ENCODE measurements at regions not wholly inside any gene's neighbourhood (a gene's known extent, or its start where the extent isn't known, plus 50 kb on each side); places are given as distances from the start of the nearest gene placed in this dataset.

DNA sequence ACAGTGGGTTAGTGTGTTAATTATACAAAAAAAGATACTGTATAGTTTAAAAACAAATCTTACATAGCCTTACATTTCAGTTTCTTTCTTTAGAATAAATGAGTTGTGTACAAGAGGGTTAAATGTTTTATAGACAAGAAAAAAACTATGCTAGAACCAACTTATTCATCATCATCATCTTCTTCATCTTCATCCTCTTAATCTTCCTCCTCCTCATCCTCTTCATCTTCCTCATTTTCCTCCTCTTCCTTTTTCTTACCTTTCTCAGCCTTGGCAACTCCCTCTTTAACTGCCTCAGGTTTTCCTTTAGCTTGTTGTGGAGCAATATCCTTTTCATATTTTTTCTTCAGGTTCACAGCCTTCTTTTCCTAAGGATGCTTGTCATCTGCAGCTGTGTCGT is 53.7 kb downstream of the RPS12 start:
- Histone ChIP-seq H3K27me3 (replicated peaks; ENCODE audit: insufficient read depth, low read length) (peaks cover 57% of the 10 kb centered on the region), H2AFZ (ENCODE audit: low read length) (no peak overlapping the region), H3K9me2 (replicated peaks; ENCODE audit: insufficient read depth, low read length) (no peaks in the 10 kb centered on the region), H4K20me1 (ENCODE audit: insufficient read depth, low read length) (no peaks in the 10 kb centered on the region), H3K27ac (ENCODE audit: low read length) (no peak overlapping the region), H3K9ac (ENCODE audit: low read length) (no peak overlapping the region), H3K9me3 (replicated peaks; ENCODE audit: insufficient read depth, low read length) (no peaks in the 10 kb centered on the region), H3K79me2 (ENCODE audit: low read length) (no peaks in the 10 kb centered on the region), H3K4me2 (ENCODE audit: low read depth, low read length) (no peak overlapping the region), H3F3A (ENCODE audit: insufficient read depth, low read length) (no peaks in the 10 kb centered on the region), H3K4me1 (ENCODE audit: low read length) (no peaks in the 10 kb centered on the region), H3K4me3 (ENCODE audit: low read length) (no peak overlapping the region), H3K36me3 (replicated peaks; ENCODE audit: insufficient read depth, low read length) (no peaks in the 10 kb centered on the region)
- no peak for TF ChIP-seq EZH2phosphoT487 (IDR thresholded peaks at IDR 0.05; ENCODE audit: low read length)
- TF ChIP-seq EZH2 (optimal IDR thresholded peaks at IDR 0.05; ENCODE audit: low read depth, low read length), result no peak
- TF ChIP-seq, protein P1, sequence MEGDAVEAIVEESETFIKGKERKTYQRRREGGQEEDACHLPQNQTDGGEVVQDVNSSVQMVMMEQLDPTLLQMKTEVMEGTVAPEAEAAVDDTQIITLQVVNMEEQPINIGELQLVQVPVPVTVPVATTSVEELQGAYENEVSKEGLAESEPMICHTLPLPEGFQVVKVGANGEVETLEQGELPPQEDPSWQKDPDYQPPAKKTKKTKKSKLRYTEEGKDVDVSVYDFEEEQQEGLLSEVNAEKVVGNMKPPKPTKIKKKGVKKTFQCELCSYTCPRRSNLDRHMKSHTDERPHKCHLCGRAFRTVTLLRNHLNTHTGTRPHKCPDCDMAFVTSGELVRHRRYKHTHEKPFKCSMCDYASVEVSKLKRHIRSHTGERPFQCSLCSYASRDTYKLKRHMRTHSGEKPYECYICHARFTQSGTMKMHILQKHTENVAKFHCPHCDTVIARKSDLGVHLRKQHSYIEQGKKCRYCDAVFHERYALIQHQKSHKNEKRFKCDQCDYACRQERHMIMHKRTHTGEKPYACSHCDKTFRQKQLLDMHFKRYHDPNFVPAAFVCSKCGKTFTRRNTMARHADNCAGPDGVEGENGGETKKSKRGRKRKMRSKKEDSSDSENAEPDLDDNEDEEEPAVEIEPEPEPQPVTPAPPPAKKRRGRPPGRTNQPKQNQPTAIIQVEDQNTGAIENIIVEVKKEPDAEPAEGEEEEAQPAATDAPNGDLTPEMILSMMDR (IDR thresholded peaks at IDR 0.05; ENCODE audit: low read length), result no peak
- no peak for DNase-seq

DNA sequence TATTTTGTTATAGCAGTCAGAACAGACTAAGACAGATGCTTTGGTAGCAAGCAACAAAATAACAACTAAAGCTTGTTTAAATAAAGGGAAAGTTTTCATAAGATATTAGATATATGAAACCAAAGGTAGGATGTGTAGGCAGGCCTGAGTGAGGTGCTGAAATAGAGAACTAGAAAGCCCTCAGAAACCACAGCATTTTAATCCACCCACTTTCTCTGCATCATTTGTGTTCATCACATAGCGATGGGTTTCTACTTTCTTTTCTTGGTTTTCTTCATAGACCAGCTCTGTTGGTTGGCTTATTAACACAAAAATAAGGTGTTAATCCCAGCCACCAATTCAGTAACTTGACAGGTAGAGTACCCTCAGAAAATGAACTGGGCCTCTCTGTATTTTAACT is 58.6 kb downstream of the RPS12 start:
- H3K4me2 ChIP-seq (ENCODE audit: low read depth, low read length), result no peak overlapping the region
- no peaks in the 10 kb centered on the region for H3K4me1 ChIP-seq (ENCODE audit: low read length)
- H3F3A ChIP-seq (ENCODE audit: insufficient read depth, low read length), result no peaks in the 10 kb centered on the region
- no peaks in the 10 kb centered on the region for H4K20me1 ChIP-seq (ENCODE audit: insufficient read depth, low read length)
- no peaks in the 10 kb centered on the region for H3K36me3 ChIP-seq (replicated peaks; ENCODE audit: insufficient read depth, low read length)
- H3K9me2 ChIP-seq (replicated peaks; ENCODE audit: insufficient read depth, low read length), result no peaks in the 10 kb centered on the region
- H3K9ac ChIP-seq (ENCODE audit: low read length), result no peak overlapping the region
- no peak overlapping the region for H3K4me3 ChIP-seq (ENCODE audit: low read length)
- no peaks in the 10 kb centered on the region for H3K9me3 ChIP-seq (replicated peaks; ENCODE audit: insufficient read depth, low read length)
- no peaks in the 10 kb centered on the region for H3K79me2 ChIP-seq (ENCODE audit: low read length)
- no peak overlapping the region for H3K27ac ChIP-seq (ENCODE audit: low read length)
- peaks cover 73% of the 10 kb centered on the region for H3K27me3 ChIP-seq (replicated peaks; ENCODE audit: insufficient read depth, low read length)
- DNase-seq, result peak; percentile 60
- TF ChIP-seq EZH2 (optimal IDR thresholded peaks at IDR 0.05; ENCODE audit: low read depth, low read length), result no peak
- peak; percentile 95 for TF ChIP-seq EZH2phosphoT487 (IDR thresholded peaks at IDR 0.05; ENCODE audit: low read length)
- TF ChIP-seq, protein P1 (IDR thresholded peaks at IDR 0.05; ENCODE audit: low read length), result no peak
- H2AFZ ChIP-seq (ENCODE audit: low read length), result no peak overlapping the region

DNA sequence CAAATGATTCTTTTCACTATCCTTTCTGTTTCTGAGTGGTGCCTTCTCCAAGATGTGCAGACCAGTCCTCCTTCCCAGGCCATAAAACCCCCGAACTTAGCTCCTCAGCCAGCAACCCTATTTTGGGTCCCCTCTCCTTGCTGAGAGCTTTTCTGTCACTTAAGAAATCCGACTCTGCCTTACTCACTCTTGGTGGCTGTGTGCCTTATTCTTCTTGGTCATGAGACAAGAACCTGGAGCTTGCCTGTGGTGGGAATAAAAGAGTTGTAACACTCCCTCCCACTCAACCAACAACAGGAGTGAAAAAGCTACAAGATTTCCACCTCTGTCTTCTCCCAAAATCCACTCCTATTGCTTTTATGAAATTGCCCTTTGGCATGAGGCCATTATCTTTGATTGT is 62.6 kb downstream of the RPS12 start:
- H3K4me3 ChIP-seq (ENCODE audit: low read length), result no peak overlapping the region
- DNase-seq, result no peak

More for the DNA sequence above, 62.6 kb downstream of the RPS12 start:
- no peak overlapping the region for H3K9ac ChIP-seq (ENCODE audit: low read length)
- TF ChIP-seq EZH2phosphoT487 (IDR thresholded peaks at IDR 0.05; ENCODE audit: low read length) (no peak), EZH2 (optimal IDR thresholded peaks at IDR 0.05; ENCODE audit: low read depth, low read length) (no peak)
- TF ChIP-seq, protein P1 (IDR thresholded peaks at IDR 0.05; ENCODE audit: low read length), result no peak
- H3K27ac ChIP-seq (ENCODE audit: low read length), result no peak overlapping the region
- no peaks in the 10 kb centered on the region for H3F3A ChIP-seq (ENCODE audit: insufficient read depth, low read length)
- no peaks in the 10 kb centered on the region for H3K9me3 ChIP-seq (replicated peaks; ENCODE audit: insufficient read depth, low read length)
- no peaks in the 10 kb centered on the region for H4K20me1 ChIP-seq (ENCODE audit: insufficient read depth, low read length)
- no peak overlapping the region for H3K4me2 ChIP-seq (ENCODE audit: low read depth, low read length)
- H3K9me2 ChIP-seq (replicated peaks; ENCODE audit: insufficient read depth, low read length), result no peaks in the 10 kb centered on the region
- peaks cover 33% of the 10 kb centered on the region for H3K27me3 ChIP-seq (replicated peaks; ENCODE audit: insufficient read depth, low read length)
- no peaks in the 10 kb centered on the region for H3K36me3 ChIP-seq (replicated peaks; ENCODE audit: insufficient read depth, low read length)
- H2AFZ ChIP-seq (ENCODE audit: low read length), result no peak overlapping the region
- no peaks in the 10 kb centered on the region for H3K4me1 ChIP-seq (ENCODE audit: low read length)
- no peaks in the 10 kb centered on the region for H3K79me2 ChIP-seq (ENCODE audit: low read length)
